OCI-LY1 (cell line): ENCODE measurements at regions not wholly inside any gene's neighbourhood (a gene's known extent, or its start where the extent isn't known, plus 50 kb on each side); places are given as distances from the start of the nearest gene placed in this dataset.

Experiments used
- EZH2 ChIP-seq: fragments of 200-600 bp; sonication (generic), shearing (Covaris generic); IDR thresholded peaks from 2 replicates; pipeline ENCODE4 v1.8.0; 2017; ENCODE audit warnings: borderline replicate concordance, mixed run types, mild to moderate bottlenecking, antibody characterized with exemption, low read length, moderate library complexity, mixed read lengths
- TF ChIP-seq, protein P1 (sequence below): fragments of 200-600 bp; sonication (generic), shearing (Covaris generic); IDR thresholded peaks from 2 replicates; pipeline ENCODE4 v1.5.1; 2017; ENCODE audit warnings: mild to moderate bottlenecking, antibody characterized with exemption, low read length, moderate library complexity, mixed read lengths

DNA sequence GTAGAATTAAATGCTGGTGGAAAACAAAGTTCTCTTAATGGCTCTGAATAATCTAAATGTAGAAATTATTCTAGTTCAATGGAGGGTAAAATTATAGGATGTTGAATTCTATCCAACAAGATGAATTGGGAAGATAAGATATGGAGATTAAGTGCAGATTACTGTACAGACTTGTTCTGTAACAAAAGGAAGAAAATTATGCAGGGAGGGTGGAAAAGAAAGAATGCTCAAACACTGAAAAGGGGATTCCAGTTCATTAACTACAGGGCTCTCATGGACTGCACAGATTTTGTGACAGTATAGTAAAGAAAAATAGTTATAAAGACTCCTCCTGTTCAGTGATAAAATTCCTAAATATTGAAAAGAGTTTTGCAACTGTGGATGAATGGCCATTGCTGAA lies 1794.0 kb upstream of the PCDH7 start:
- TF ChIP-seq, protein P1, sequence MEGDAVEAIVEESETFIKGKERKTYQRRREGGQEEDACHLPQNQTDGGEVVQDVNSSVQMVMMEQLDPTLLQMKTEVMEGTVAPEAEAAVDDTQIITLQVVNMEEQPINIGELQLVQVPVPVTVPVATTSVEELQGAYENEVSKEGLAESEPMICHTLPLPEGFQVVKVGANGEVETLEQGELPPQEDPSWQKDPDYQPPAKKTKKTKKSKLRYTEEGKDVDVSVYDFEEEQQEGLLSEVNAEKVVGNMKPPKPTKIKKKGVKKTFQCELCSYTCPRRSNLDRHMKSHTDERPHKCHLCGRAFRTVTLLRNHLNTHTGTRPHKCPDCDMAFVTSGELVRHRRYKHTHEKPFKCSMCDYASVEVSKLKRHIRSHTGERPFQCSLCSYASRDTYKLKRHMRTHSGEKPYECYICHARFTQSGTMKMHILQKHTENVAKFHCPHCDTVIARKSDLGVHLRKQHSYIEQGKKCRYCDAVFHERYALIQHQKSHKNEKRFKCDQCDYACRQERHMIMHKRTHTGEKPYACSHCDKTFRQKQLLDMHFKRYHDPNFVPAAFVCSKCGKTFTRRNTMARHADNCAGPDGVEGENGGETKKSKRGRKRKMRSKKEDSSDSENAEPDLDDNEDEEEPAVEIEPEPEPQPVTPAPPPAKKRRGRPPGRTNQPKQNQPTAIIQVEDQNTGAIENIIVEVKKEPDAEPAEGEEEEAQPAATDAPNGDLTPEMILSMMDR: no peak
- no peak for TF ChIP-seq EZH2
